NCI-H1105 treated with DMSO at 0.1 percent for 48 hours (cell line): ENCODE measurements at regions not wholly inside any gene's neighbourhood (a gene's known extent, or its start where the extent isn't known, plus 50 kb on each side); places are given as distances from the start of the nearest gene placed in this dataset.

ENCODE experiments used
- DNase-seq: peaks from one replicate; lab custom pipeline; 2025; lab: John Stamatoyannopoulos, UW

GRCh38 chr3:68295457-68295856, 636.9 kb downstream of the TAFA4 start:
- no peak for DNase-seq

- DNase-seq: no peak
These were observed 635.9 kb upstream of the SUCLG2 start for GRCh38 chr3:68290333-68290732.

- DNase-seq: no peak
These were observed 633.7 kb upstream of the SUCLG2 start for GRCh38 chr3:68288085-68288484.

- DNase-seq: no peak
These were observed 632.7 kb upstream of the SUCLG2 start for GRCh38 chr3:68287101-68287500.

GRCh38 chr3:68274286-68274685, 619.9 kb upstream of the SUCLG2 start:
- no peak for DNase-seq

GRCh38 chr3:68271145-68271544, 616.7 kb upstream of the SUCLG2 start:
- no peak for DNase-seq

- DNase-seq: peak; percentile 48
These were observed 602.3 kb upstream of the SUCLG2 start for GRCh38 chr3:68256635-68257223.

- no peak for DNase-seq
These were observed 594.9 kb upstream of the SUCLG2 start for GRCh38 chr3:68249265-68249664.

- DNase-seq: no peak
These were observed 588.2 kb upstream of the SUCLG2 start for GRCh38 chr3:68242606-68243005.

GRCh38 chr3:68239542-68239941, 585.1 kb upstream of the SUCLG2 start:
- peak; percentile 77 for DNase-seq

- DNase-seq: no peak
These were observed 579.8 kb upstream of the SUCLG2 start for GRCh38 chr3:68234076-68234780.

GRCh38 chr3:68228856-68229255, 574.4 kb upstream of the SUCLG2 start:
- DNase-seq: no peak

GRCh38 chr3:68220832-68221231, 566.4 kb upstream of the SUCLG2 start:
- no peak for DNase-seq

- no peak for DNase-seq
These were observed 557.2 kb upstream of the SUCLG2 start for GRCh38 chr3:68211637-68212036.

- no peak for DNase-seq
These were observed 556.2 kb upstream of the SUCLG2 start for GRCh38 chr3:68210635-68211034.

GRCh38 chr3:68207327-68207726, 552.9 kb upstream of the SUCLG2 start:
- DNase-seq: no peak

- no peak for DNase-seq
These were observed 552.2 kb upstream of the SUCLG2 start for GRCh38 chr3:68206524-68207117.

GRCh38 chr3:68186733-68187132, 532.3 kb upstream of the SUCLG2 start:
- DNase-seq: no peak

GRCh38 chr3:68176600-68176999, 522.2 kb upstream of the SUCLG2 start:
- no peak for DNase-seq

GRCh38 chr3:68173012-68173634, 518.7 kb upstream of the SUCLG2 start:
- no peak for DNase-seq

- DNase-seq: no peak
These were observed 517.6 kb upstream of the SUCLG2 start for GRCh38 chr3:68172039-68172438.

GRCh38 chr3:68163968-68164367, 509.6 kb upstream of the SUCLG2 start:
- DNase-seq: no peak

GRCh38 chr3:68163062-68163461, 508.6 kb upstream of the SUCLG2 start:
- DNase-seq: no peak
